MG63 (cell line): ENCODE measurements at regions not wholly inside any gene's neighbourhood (a gene's known extent, or its start where the extent isn't known, plus 50 kb on each side); places are given as distances from the start of the nearest gene placed in this dataset.

ENCODE experiments used
- DNase-seq: peaks from one replicate; pipeline ENCODE4 v3.0.0-alpha.2; 2020
- H3K27me3 ChIP-seq: fragments of 250-450 bp; sonication (Bioruptor Pico); 2 replicates; pipeline ENCODE4 v1.5.1; 2020; ENCODE audit warnings: mild to moderate bottlenecking, moderate library complexity
- H3K36me3 ChIP-seq: fragments of 250-450 bp; sonication (Bioruptor Pico); 2 replicates; pipeline ENCODE4 v1.5.1; 2020; ENCODE audit warnings: mild to moderate bottlenecking, moderate library complexity
- H3K4me3 ChIP-seq: fragments of 250-450 bp; sonication (Bioruptor Pico); 2 replicates; pipeline ENCODE4 v1.5.1; 2020; ENCODE audit warnings: mild to moderate bottlenecking, moderate library complexity
- H3K9me3 ChIP-seq: fragments of 250-450 bp; sonication (Bioruptor Pico); 2 replicates; pipeline ENCODE4 v1.5.1; 2020; ENCODE audit warnings: mild to moderate bottlenecking, moderate library complexity

GRCh38 chr1:193552274-193552673 lies 365.9 kb upstream of the B3GALT2 start:
- no peak for DNase-seq
- Histone ChIP-seq H3K4me3 (no peak overlapping the region), H3K36me3 (no peaks in the 10 kb centered on the region), H3K9me3 (no peaks in the 10 kb centered on the region), H3K27me3 (no peaks in the 10 kb centered on the region)

- no peaks in the 10 kb centered on the region for H3K36me3 ChIP-seq
- no peaks in the 10 kb centered on the region for H3K9me3 ChIP-seq
- no peaks in the 10 kb centered on the region for H3K27me3 ChIP-seq
- DNase-seq, result no peak
- no peak overlapping the region for H3K4me3 ChIP-seq
These were observed 362.7 kb upstream of the B3GALT2 start for GRCh38 chr1:193549081-193549480.

DNA sequence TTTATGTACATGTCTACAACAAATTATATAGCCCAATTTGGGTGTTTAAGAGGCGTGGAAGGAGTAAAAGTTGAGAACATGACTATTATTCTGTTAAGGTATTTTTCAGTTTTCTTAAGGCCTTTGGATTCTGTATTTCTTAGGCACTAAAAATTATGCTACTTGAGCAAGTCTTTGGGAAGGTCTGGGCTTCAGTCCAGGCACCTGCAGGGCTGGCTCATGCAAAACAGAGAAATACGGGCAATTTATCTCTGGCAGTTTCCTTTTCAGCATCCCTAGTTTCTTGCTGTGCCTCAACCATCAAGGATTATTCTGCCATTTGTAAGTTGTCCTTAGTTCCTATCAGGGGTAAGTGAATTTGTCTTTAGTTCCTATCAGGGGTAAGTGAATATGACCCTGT lies 358.8 kb upstream of the B3GALT2 start:
- Histone ChIP-seq H3K27me3 (no peaks in the 10 kb centered on the region), H3K4me3 (no peak overlapping the region), H3K9me3 (no peaks in the 10 kb centered on the region), H3K36me3 (no peaks in the 10 kb centered on the region)
- no peak for DNase-seq

GRCh38 chr1:193543259-193543658 lies 356.8 kb upstream of the B3GALT2 start:
- Histone ChIP-seq H3K4me3 (no peak overlapping the region), H3K27me3 (no peaks in the 10 kb centered on the region), H3K9me3 (no peaks in the 10 kb centered on the region), H3K36me3 (no peaks in the 10 kb centered on the region)
- DNase-seq, result no peak

GRCh38 chr1:193542690-193543089 lies 356.3 kb upstream of the B3GALT2 start:
- Histone ChIP-seq H3K4me3 (no peak overlapping the region), H3K9me3 (no peaks in the 10 kb centered on the region), H3K27me3 (no peaks in the 10 kb centered on the region), H3K36me3 (no peaks in the 10 kb centered on the region)
- no peak for DNase-seq

DNA sequence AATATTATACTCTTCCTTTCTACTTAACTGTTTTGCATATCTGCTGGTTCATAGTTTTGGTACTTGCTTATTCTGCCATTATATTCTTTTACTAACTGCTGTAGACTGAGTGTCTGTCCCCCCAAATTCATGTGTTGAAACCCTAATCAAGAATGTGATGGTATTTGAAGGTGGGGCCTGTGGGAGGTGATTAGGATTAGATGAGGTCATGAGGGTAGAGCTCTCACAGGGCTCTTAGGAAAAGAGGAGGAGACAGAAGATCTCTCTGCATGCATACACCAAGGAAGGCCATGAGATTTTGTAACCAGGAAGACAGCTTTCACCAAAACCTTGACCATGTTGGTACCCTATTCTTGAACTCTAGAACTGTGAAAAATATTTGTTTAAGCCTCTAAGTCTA lies 354.1 kb upstream of the B3GALT2 start:
- Histone ChIP-seq H3K4me3 (no peak overlapping the region), H3K27me3 (no peaks in the 10 kb centered on the region), H3K36me3 (no peaks in the 10 kb centered on the region), H3K9me3 (no peaks in the 10 kb centered on the region)
- no peak for DNase-seq

- no peak for DNase-seq
- Histone ChIP-seq H3K4me3 (no peak overlapping the region), H3K36me3 (no peaks in the 10 kb centered on the region), H3K9me3 (no peaks in the 10 kb centered on the region), H3K27me3 (no peaks in the 10 kb centered on the region)
These were observed 353.5 kb upstream of the B3GALT2 start for GRCh38 chr1:193539731-193540459.

- H3K9me3 ChIP-seq, result no peaks in the 10 kb centered on the region
- no peak overlapping the region for H3K4me3 ChIP-seq
- DNase-seq, result no peak
- H3K36me3 ChIP-seq, result no peaks in the 10 kb centered on the region
- H3K27me3 ChIP-seq, result no peaks in the 10 kb centered on the region
These were observed 352.3 kb upstream of the B3GALT2 start for GRCh38 chr1:193538680-193539079.

DNA sequence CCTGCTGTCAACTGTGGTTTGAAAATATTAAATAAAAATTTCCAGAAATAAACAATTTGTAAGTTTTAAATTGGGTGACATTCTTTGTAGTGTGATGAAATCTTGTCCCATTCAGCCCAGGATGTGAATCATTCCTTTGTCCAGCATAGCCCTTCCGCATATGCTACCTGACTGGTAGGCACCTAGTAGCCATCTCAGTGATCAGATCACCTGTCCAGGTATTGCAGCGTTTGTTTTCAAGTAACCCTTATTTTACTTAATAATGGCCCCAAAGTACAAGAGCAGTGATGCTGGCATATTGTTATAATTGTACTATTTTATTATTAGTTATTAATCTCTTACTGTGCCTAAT lies 351.6 kb upstream of the B3GALT2 start:
- no peak for DNase-seq
- H3K4me3 ChIP-seq, result no peak overlapping the region
- H3K36me3 ChIP-seq, result no peaks in the 10 kb centered on the region
- H3K27me3 ChIP-seq, result no peaks in the 10 kb centered on the region
- H3K9me3 ChIP-seq, result no peaks in the 10 kb centered on the region

- Histone ChIP-seq H3K36me3 (no peaks in the 10 kb centered on the region), H3K4me3 (no peak overlapping the region), H3K9me3 (no peaks in the 10 kb centered on the region), H3K27me3 (no peaks in the 10 kb centered on the region)
- no peak for DNase-seq
These were observed 351.0 kb upstream of the B3GALT2 start for GRCh38 chr1:193537266-193538002.

- no peak overlapping the region for H3K4me3 ChIP-seq
- no peak for DNase-seq
- H3K27me3 ChIP-seq, result no peaks in the 10 kb centered on the region
These were observed 347.4 kb upstream of the B3GALT2 start for GRCh38 chr1:193533853-193534252.

GRCh38 chr1:193525917-193526710 lies 339.7 kb upstream of the B3GALT2 start:
- no peak for DNase-seq
- Histone ChIP-seq H3K27me3 (no peaks in the 10 kb centered on the region), H3K4me3 (no peak overlapping the region), H3K36me3 (no peaks in the 10 kb centered on the region), H3K9me3 (no peaks in the 10 kb centered on the region)

More at GRCh38 chr1:193533853-193534252, 347.4 kb upstream of the B3GALT2 start:
- Histone ChIP-seq H3K9me3 (no peaks in the 10 kb centered on the region), H3K36me3 (no peaks in the 10 kb centered on the region)

DNA sequence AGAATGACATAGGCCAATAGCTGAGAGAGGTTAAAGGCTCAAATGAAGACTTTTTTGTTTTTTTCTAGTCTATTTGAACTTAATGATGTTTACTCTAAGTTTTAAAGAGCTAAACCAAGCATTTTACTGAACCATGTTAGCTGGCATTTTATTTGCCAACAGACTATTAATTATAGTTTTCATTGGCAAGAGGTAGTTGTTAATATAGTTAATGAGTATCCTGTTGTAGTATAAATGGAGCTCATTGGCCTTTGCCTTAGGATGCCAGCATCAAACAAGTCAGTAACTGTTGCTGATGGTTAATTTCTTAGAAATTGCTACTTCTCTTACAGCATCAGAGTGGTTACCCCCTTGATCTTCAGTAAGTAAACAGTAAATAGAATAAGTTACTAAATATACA lies 339.0 kb upstream of the B3GALT2 start:
- H3K27me3 ChIP-seq, result no peaks in the 10 kb centered on the region
- DNase-seq, result no peak
- H3K9me3 ChIP-seq, result no peaks in the 10 kb centered on the region
- H3K36me3 ChIP-seq, result no peaks in the 10 kb centered on the region
- H3K4me3 ChIP-seq, result no peak overlapping the region

- DNase-seq, result no peak
- H3K4me3 ChIP-seq, result no peak overlapping the region
- H3K9me3 ChIP-seq, result no peaks in the 10 kb centered on the region
- no peaks in the 10 kb centered on the region for H3K36me3 ChIP-seq
- no peaks in the 10 kb centered on the region for H3K27me3 ChIP-seq
These were observed 338.2 kb upstream of the B3GALT2 start for GRCh38 chr1:193524616-193525015.

- DNase-seq, result no peak
- Histone ChIP-seq H3K36me3 (no peaks in the 10 kb centered on the region), H3K27me3 (no peaks in the 10 kb centered on the region), H3K4me3 (no peak overlapping the region), H3K9me3 (no peaks in the 10 kb centered on the region)
These were observed 337.6 kb upstream of the B3GALT2 start for GRCh38 chr1:193524021-193524420.

- Histone ChIP-seq H3K4me3 (no peak overlapping the region), H3K36me3 (no peaks in the 10 kb centered on the region), H3K27me3 (no peaks in the 10 kb centered on the region), H3K9me3 (no peaks in the 10 kb centered on the region)
- DNase-seq, result no peak
These were observed 334.1 kb upstream of the B3GALT2 start for GRCh38 chr1:193520472-193520871.

- no peaks in the 10 kb centered on the region for H3K9me3 ChIP-seq
- no peak overlapping the region for H3K4me3 ChIP-seq
- no peaks in the 10 kb centered on the region for H3K27me3 ChIP-seq
- no peak for DNase-seq
- no peaks in the 10 kb centered on the region for H3K36me3 ChIP-seq
These were observed 333.5 kb upstream of the B3GALT2 start for GRCh38 chr1:193519922-193520321.
